Esophagus squamous epithelium (tissue), 5 donors: ENCODE measurements at regions not wholly inside any gene's neighbourhood (a gene's known extent, or its start where the extent isn't known, plus 50 kb on each side); places are given as distances from the start of the nearest gene placed in this dataset.

Experiments
- DNase-seq: peaks from one replicate; lab custom pipeline; 2025; lab: John Stamatoyannopoulos, UW
- H3K27ac ChIP-seq, 4 donors: fragments of 200-600 bp; sonication (generic); one replicate each; pipeline ENCODE4 v1.5.1; 2016 to 2019; ENCODE audit warnings: mild to moderate bottlenecking in 1 of 4
- H3K27me3 ChIP-seq, 4 donors: fragments of 200-600 bp; sonication (generic); 1 replicate in 3 of 4; 2 replicates in 1 of 4; pipeline versions ENCODE4 v1.5.1 to v1.6.0; 2017 to 2021; ENCODE audit warnings: antibody characterized with exemption in 1 of 4
- H3K36me3 ChIP-seq, 3 donors: fragments of 200-600 bp; sonication (generic); one replicate each; pipeline ENCODE4 v1.5.1; 2016 to 2019
- H3K4me1 ChIP-seq, 3 donors: fragments of 200-600 bp; sonication (generic); one replicate each; pipeline ENCODE4 v1.5.1; 2017 to 2019
- H3K4me3 ChIP-seq, 4 donors: fragments of 200-600 bp; sonication (generic); 1 replicate in 3 of 4; 2 replicates in 1 of 4; pipeline ENCODE4 v1.5.1; 2016 to 2019; ENCODE audit warnings: mild to moderate bottlenecking in 2 of 4, moderate library complexity in 1 of 4
- H3K9me3 ChIP-seq, 3 donors: fragments of 200-600 bp; sonication (generic); one replicate each; pipeline ENCODE4 v1.5.1; 2016 to 2019
- CTCF ChIP-seq, 6 experiments: fragments of 450-650 bp in 4 of 6; fragments of 200-600 bp in 2 of 6; sonication (generic) in 2 of 6; IDR thresholded peaks; one replicate each; pipeline ENCODE4 v1.5.1; 2016 to 2019; ENCODE audit warnings: antibody characterized with exemption in 6 of 6, mild to moderate bottlenecking in 4 of 6, moderate library complexity in 4 of 6
- POLR2A ChIP-seq, 4 donors: fragments of 450-650 bp; IDR thresholded peaks; one replicate each; pipeline ENCODE4 v1.6.1; 2017; ENCODE audit warnings: antibody characterized with exemption in 4 of 4, mild to moderate bottlenecking in 4 of 4, moderate library complexity in 3 of 4
- WGBS, 2 donors: methylation state at CpG; one replicate each; pipeline ENCODE4 v1.1.5; 2018; 5-methylcytosine and 5-hydroxymethylcytosine counted together
- intact Hi-C: fragments of 100-400 bp; cut with DNase I; formaldehyde crosslinking; loops from one replicate; pipeline ENCODE4 v1.15.0; 2022
- donor health status: DM: yes; HTN: yes; CAD: no.

- no peaks in the 10 kb centered on the region for H3K4me1 ChIP-seq
- no peak overlapping the region for H3K27ac ChIP-seq
- DNase-seq = no peak
- H3K27me3 ChIP-seq = no peaks in the 10 kb centered on the region
- no peak for TF ChIP-seq CTCF (IDR thresholded peaks at IDR 0.05)
- TF ChIP-seq POLR2A (IDR thresholded peaks at IDR 0.05) = no peak
- H3K9me3 ChIP-seq = no peaks in the 10 kb centered on the region
- no peak overlapping the region for H3K4me3 ChIP-seq
- intact Hi-C loops = no loop called here
- WGBS, 2 donors = 70 to 75% methylated on average over 4 of the region's 4 CpGs
- H3K36me3 ChIP-seq = no peaks in the 10 kb centered on the region
Observed at GRCh38 chr2:228653884-228654283, 472.4 kb upstream of the SPHKAP start.

GRCh38 chr2:228652366-228652765 is 470.9 kb upstream of the SPHKAP start:
- intact Hi-C loops = no loop called here
- H3K4me1 ChIP-seq = no peaks in the 10 kb centered on the region
- no peak overlapping the region for H3K4me3 ChIP-seq
- TF ChIP-seq POLR2A (IDR thresholded peaks at IDR 0.05) = no peak
- TF ChIP-seq CTCF (IDR thresholded peaks at IDR 0.05) = no peak
- DNase-seq = no peak
- H3K36me3 ChIP-seq = no peaks in the 10 kb centered on the region
- no peak overlapping the region for H3K27ac ChIP-seq
- 37 to 57% methylated on average over 3 of the region's 3 CpGs for WGBS, 2 donors
- H3K27me3 ChIP-seq = no peaks in the 10 kb centered on the region
- H3K9me3 ChIP-seq = no peaks in the 10 kb centered on the region

- Histone ChIP-seq H3K27me3 (no peaks in the 10 kb centered on the region), H3K27ac (no peak overlapping the region), H3K4me3 (no peak overlapping the region), H3K4me1 (no peaks in the 10 kb centered on the region), H3K36me3 (no peaks in the 10 kb centered on the region), H3K9me3 (no peaks in the 10 kb centered on the region)
- TF ChIP-seq CTCF (IDR thresholded peaks at IDR 0.05) (no peak), POLR2A (IDR thresholded peaks at IDR 0.05) (no peak)
- 61 to 72% methylated on average over 2 of the region's 2 CpGs for WGBS, 2 donors
- intact Hi-C loops = no loop called here
- no peak for DNase-seq
Observed at GRCh38 chr2:228649876-228650275, 468.4 kb upstream of the SPHKAP start.

- no peaks in the 10 kb centered on the region for H3K9me3 ChIP-seq
- no peak for DNase-seq
- no peaks in the 10 kb centered on the region for H3K36me3 ChIP-seq
- no peak for TF ChIP-seq CTCF (IDR thresholded peaks at IDR 0.05)
- TF ChIP-seq POLR2A (IDR thresholded peaks at IDR 0.05) = no peak
- no peaks in the 10 kb centered on the region for H3K4me1 ChIP-seq
- H3K4me3 ChIP-seq = no peak overlapping the region
- WGBS, 2 donors = 64 to 70% methylated on average over 2 of the region's 2 CpGs
- intact Hi-C loops = no loop called here
- H3K27me3 ChIP-seq = no peaks in the 10 kb centered on the region
- no peak overlapping the region for H3K27ac ChIP-seq
Observed at GRCh38 chr2:228649447-228649846, 468.0 kb upstream of the SPHKAP start.

- Histone ChIP-seq H3K9me3 (no peaks in the 10 kb centered on the region), H3K36me3 (no peaks in the 10 kb centered on the region), H3K27ac (no peak overlapping the region), H3K4me3 (no peak overlapping the region), H3K4me1 (no peaks in the 10 kb centered on the region), H3K27me3 (no peaks in the 10 kb centered on the region)
- TF ChIP-seq POLR2A (IDR thresholded peaks at IDR 0.05) (no peak), CTCF (IDR thresholded peaks at IDR 0.05) (no peak)
- DNase-seq = no peak
- intact Hi-C loops = no loop called here
- WGBS, 2 donors = 89 to 93% methylated on average over 2 of the region's 2 CpGs
Observed at GRCh38 chr2:228648541-228648940, 467.1 kb upstream of the SPHKAP start.
